ENCODE measurements at regions not wholly inside any gene's neighbourhood (a gene's known extent, or its start where the extent isn't known, plus 50 kb on each side); places are given as distances from the start of the nearest gene placed in this dataset.

DNA sequence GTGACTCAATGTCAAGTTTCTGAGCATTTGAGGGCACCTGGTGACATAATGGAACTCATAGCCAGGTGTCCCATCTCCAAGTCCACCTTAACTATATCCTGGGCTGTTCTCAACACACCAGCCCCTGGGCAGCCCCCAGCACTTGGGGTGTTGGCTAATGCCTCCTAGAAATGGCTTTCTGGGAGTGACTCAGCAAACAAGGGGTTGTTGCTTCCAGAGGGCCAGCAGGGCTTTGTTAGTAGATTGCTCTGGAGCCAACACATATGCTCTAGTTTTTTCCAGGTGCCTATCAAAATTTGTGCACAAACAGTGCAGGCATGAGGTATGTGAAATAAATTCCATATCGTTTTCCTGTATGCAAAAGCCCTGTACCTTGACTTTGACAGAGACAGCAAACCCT lies 448.4 kb downstream of the SLC4A3 start:
- ChIA-PET POLR2A (no interaction called here), CTCF (no interaction called here)
- ATAC-seq (ENCODE audit: poor library complexity) (no peak), DNase-seq (no peak)
- no peaks in the 10 kb centered on the region for H3K4me1 ChIP-seq (ENCODE audit: insufficient read depth, low read length)
- no peak overlapping the region for H3K4me3 ChIP-seq (ENCODE audit: low read length)
- intact Hi-C loops (cut with DNase I, micrococcal nuclease) = no loop called here
- Mint-ChIP-seq H3K4me1 (ENCODE audit: low read depth) (no peaks in the 10 kb centered on the region), H3K27ac (no peak overlapping the region), H3K4me3 (no peak overlapping the region), H3K27me3 (no peaks in the 10 kb centered on the region), H3K9me3 (peaks cover 2% of the 10 kb centered on the region), H3K36me3 (ENCODE audit: low read depth) (no peaks in the 10 kb centered on the region)
- no peak overlapping the region for H3K27ac ChIP-seq (ENCODE audit: low read depth in 1 of 2, low read length in 2 of 2)
- no peak for TF ChIP-seq CTCF (IDR thresholded peaks at IDR 0.05)
- H3K36me3 ChIP-seq (ENCODE audit: insufficient read depth, low read length) = no peaks in the 10 kb centered on the region
- H3K9me3 ChIP-seq (ENCODE audit: control insufficient read depth in 1 of 2, insufficient read depth in 1 of 2, low read length in 2 of 2) = peaks cover 0 to 3% of the 10 kb centered on the region in 2 experiments
- no peaks in the 10 kb centered on the region for H3K27me3 ChIP-seq (ENCODE audit: control insufficient read depth in 1 of 2, insufficient read depth in 2 of 2, low read length in 2 of 2)

DNA sequence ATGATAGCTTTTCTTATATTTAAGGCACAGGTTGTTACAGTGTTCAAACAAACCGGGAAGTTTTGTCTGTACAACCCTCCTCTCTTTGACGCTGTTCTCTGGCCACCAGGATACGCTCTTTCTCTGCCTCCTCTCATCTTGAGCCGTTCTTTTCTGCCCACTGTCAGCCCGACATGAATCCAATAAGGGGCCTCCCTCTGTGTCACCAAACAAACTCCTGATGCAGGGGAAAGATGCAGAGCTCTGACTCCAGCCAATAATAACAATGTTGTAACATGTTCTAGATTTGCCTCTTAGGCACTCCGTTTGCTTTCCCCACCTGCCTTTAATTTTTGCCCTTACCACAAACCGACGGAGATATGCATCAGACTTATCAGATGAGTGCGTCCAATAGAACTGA lies 449.3 kb downstream of the SLC4A3 start:
- Mint-ChIP-seq H3K27ac (no peak overlapping the region), H3K4me1 (ENCODE audit: low read depth) (no peaks in the 10 kb centered on the region), H3K4me3 (no peak overlapping the region), H3K36me3 (ENCODE audit: low read depth) (no peaks in the 10 kb centered on the region), H3K27me3 (no peaks in the 10 kb centered on the region), H3K9me3 (peaks cover 2% of the 10 kb centered on the region)
- Histone ChIP-seq H3K36me3 (ENCODE audit: insufficient read depth, low read length) (no peaks in the 10 kb centered on the region), H3K27ac (ENCODE audit: low read depth in 1 of 2, low read length in 2 of 2) (no peak overlapping the region), H3K27me3 (ENCODE audit: control insufficient read depth in 1 of 2, insufficient read depth in 2 of 2, low read length in 2 of 2) (no peaks in the 10 kb centered on the region), H3K4me1 (ENCODE audit: insufficient read depth, low read length) (no peaks in the 10 kb centered on the region), H3K9me3 (ENCODE audit: control insufficient read depth in 1 of 2, insufficient read depth in 1 of 2, low read length in 2 of 2) (peaks cover 0 to 3% of the 10 kb centered on the region in 2 experiments), H3K4me3 (ENCODE audit: low read length) (no peak overlapping the region)
- ATAC-seq (ENCODE audit: poor library complexity) (no peak), DNase-seq (no peak)
- CTCF ChIA-PET = no interaction called here
- no peak for TF ChIP-seq CTCF (IDR thresholded peaks at IDR 0.05)
- POLR2A ChIA-PET = no interaction called here
- intact Hi-C loops (cut with DNase I, micrococcal nuclease) = no loop called here

DNA sequence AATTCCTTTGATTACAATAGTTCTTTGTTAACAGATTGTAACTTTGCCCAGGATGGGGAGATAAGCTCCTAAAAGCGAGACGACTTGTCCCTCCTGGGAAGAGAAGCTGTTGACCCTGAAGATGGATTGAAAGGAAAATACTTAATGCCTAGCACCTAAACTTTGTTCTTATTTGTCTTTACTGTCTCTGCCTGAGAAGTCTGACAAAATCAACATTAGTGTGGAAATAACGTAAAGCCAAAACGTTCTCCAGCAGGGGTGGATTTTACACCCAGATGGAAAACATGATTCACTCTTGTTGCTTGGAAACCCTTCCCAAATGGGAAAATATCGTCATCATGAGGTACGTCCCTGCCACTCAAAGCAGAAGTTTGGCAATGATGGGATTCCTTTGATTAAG lies 450.1 kb downstream of the SLC4A3 start:
- no peak overlapping the region for H3K4me3 Mint-ChIP-seq
- no peak for TF ChIP-seq CTCF (IDR thresholded peaks at IDR 0.05)
- intact Hi-C loops (cut with DNase I, micrococcal nuclease) = no loop called here

More for the DNA sequence above, 450.1 kb downstream of the SLC4A3 start:
- Histone ChIP-seq H3K4me3 (ENCODE audit: low read length) (no peak overlapping the region), H3K27me3 (ENCODE audit: control insufficient read depth in 1 of 2, insufficient read depth in 2 of 2, low read length in 2 of 2) (no peaks in the 10 kb centered on the region), H3K9me3 (ENCODE audit: control insufficient read depth in 1 of 2, insufficient read depth in 1 of 2, low read length in 2 of 2) (peaks cover 0 to 3% of the 10 kb centered on the region in 2 experiments), H3K36me3 (ENCODE audit: insufficient read depth, low read length) (no peaks in the 10 kb centered on the region), H3K4me1 (ENCODE audit: insufficient read depth, low read length) (no peaks in the 10 kb centered on the region), H3K27ac (ENCODE audit: low read depth in 1 of 2, low read length in 2 of 2) (no peak overlapping the region)
- peaks cover 2% of the 10 kb centered on the region for H3K9me3 Mint-ChIP-seq
- no peaks in the 10 kb centered on the region for H3K4me1 Mint-ChIP-seq (ENCODE audit: low read depth)
- no peaks in the 10 kb centered on the region for H3K27me3 Mint-ChIP-seq
- no peaks in the 10 kb centered on the region for H3K36me3 Mint-ChIP-seq (ENCODE audit: low read depth)
- no peak for DNase-seq
- POLR2A ChIA-PET = no interaction called here
- ATAC-seq (ENCODE audit: poor library complexity) = no peak
- CTCF ChIA-PET = no interaction called here
- H3K27ac Mint-ChIP-seq = no peak overlapping the region
